H4 (cell line): ENCODE measurements at regions not wholly inside any gene's neighbourhood (a gene's known extent, or its start where the extent isn't known, plus 50 kb on each side); places are given as distances from the start of the nearest gene placed in this dataset.
"Not testable (repeated sequence)": the region's sequence is repeated elsewhere in the genome, so short reads cannot be mapped to it uniquely, and the experiment has no call there.

ENCODE experiments used
- DNase-seq: peaks from one replicate; pipeline ENCODE4 v3.0.0-alpha.2; 2015; ENCODE audit warnings: low spot score

DNA sequence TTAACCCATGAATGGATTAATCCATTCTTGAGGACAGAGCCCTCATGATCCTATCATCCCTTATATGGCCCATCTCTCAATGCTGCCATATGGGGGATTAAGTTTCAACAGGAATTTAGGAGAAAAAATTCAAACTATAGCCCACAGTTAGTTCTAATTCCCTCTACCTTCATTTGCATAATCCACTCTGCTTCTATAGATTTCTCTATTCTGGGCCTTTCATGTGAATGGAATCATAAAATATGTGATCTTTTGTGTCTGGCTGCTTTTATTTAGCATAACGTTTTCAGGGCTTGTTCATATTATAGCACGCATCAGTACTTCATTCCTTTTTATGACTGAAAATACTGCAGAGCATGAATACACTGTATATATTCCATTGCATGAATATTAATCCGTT is 55.4 kb downstream of the CTSL start:
- no peak for DNase-seq

DNA sequence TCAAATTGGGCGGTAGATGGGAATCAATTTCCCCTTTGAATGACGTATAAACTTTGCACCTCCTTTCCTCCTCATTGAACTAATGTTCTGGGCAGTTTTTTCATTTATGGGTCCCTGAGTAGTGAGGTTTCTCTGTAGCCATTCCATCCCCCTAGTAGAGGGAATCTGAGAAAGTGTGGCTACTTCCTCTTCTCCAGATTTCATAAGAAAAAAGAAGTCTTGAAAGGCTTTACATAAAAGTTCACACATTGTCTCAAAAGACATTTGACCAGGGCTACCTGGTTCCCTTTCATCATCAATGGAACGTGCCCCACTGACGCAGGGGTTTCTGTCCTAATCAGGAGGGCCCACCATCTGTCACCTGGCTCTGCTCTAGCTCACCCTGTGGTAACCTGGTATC is 57.3 kb downstream of the CTSL start:
- no peak for DNase-seq

DNA sequence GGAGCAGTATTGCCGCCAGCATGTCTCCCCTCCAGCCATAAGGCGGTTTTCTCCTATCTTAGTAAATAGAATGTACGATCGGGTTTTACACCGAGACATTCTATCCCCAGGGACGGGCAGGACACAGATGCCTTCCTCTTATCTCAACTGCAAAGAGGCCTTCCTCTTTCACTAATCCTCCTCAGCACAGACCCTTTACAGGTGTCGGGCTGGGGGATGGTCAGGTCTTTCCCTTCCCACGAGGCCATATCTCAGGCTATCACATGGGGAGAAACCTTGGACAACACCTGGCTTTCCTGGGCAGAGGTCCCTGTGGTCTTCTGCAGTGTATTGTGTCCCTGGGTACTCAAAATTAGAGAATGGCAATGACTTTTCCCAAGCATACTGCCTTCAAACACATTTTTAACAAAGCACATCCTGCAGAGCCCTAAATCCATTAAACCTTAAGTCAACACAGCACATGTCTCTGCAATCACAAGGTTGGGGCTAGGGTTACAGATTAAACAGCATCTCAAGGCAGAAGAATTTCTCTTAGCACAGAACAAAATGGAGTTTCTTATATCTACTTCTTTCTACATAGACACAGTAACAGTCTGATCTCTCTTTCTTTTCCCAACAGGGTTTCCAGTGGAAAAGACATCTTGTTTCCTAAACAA is 59.5 kb downstream of the CTSL start:
- DNase-seq, result not testable (repeated sequence)

DNA sequence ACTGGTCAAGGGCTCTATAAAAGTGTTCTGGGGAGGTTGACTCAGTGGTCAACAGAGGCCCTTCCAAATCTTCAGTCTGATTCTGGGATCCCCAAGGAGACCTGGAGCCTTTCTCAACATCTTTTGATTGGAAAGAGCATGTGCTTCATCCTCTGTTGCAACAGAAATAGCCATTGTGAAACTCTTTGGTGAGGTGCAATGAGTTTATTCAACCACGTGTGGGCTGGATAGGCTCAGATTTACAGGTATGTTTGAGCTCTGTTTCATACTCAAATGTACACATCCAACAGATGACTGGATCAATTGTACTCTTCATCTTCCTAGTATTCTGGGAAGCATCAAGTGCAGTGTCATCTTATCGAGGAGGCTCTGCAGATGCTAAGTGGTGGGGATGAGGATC is 60.5 kb downstream of the CTSL start:
- DNase-seq, result no peak

DNA sequence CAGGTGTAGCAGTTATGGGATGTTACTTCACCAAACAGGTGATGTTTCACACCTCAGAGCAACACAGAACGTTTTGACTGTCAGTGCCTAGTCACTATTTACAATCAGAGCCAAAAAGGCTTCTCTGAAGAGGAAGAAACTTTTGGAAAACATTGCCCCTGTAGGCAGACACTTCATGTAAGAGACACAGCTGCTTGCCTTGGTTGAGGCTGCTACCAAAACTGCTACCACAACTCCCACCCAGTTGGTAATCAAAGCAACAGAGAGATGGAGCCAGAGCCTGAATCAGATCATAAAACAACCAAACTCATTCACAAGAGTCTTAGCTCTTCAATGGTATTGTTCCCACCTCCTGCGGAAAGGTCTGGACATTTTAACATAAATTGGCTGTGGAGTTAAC is 61.0 kb downstream of the CTSL start:
- DNase-seq, result no peak

DNA sequence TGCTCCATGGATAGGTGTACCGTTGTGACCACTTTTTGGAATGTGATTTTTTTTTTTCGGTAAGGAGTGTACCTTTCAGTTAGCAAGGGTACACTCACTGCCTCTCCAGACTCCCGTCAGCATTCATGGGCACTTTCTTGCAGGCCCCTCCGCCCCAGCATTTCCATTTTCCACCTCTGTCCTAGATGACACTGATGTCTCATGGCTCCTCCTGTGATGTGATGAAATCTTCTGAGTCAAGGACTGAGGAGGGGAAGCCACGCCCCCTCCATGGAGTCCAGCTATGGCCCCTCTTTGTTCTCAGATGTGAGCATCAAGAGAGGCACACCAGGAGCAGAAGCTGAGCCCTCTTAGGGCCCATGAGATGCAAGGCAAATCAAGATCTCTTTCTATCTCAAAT is 61.8 kb downstream of the CTSL start:
- DNase-seq, result no peak

DNA sequence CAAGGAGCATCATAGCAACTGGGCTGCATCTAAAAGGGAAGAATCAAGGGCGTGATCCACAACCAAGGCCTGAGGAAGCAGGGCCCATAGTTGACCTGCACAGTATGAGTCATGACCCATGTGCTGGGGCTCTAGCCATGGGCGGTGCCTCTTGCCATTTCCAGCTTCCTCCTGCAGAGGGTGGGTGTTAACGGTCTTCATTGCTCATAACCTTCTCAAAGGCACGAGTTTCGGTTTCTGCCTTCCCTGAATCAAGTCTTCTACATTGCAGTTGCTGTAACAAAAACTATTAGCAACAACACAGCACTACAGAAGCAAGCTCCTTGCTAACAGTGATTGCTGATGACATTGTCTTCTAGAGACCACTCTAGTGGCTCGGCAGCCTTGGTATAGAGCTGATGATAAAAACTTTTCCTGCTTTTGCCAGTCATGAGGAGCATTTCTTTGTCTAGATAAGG is 66.9 kb downstream of the CTSL start:
- peak; percentile 88 for DNase-seq

DNA sequence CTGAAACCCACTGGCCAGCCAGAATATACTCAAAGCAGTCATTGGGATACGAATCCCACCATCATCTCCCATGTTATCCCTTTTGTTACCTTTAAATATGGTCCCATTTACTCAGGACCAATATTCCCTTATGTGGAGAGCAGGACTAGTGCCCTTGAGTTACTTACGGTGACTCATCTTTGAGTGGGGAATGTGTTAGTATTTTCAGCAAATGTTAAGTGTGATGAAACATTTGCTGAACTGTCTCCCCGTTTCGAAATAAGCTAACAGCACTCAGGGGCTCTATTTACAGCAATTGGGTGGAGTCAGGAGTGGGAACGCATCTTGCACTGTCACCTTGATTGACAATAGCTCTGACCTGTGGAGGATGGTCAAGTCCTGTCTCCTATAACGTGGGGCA is 67.4 kb downstream of the CTSL start:
- peak; percentile 78 for DNase-seq

DNA sequence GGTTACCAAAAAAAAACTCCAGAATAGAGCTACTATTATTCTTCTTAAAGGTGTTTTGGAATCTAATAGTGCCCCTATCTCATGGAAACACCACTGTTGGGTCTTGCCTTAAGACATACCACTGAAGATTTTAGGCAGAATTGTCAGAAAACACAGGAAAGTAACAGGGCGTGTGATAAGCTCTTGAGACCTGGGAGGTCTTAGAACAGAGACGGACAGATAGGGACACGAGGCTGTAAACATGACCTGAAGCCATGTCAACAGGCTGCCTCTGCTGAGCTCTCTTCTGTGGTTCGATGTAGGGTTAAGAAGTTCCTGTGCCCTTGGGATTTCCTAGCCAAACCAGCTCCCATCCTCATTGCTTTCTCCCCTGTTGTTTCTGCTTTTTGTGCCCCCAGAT is 69.3 kb downstream of the CTSL start:
- DNase-seq, result no peak

DNA sequence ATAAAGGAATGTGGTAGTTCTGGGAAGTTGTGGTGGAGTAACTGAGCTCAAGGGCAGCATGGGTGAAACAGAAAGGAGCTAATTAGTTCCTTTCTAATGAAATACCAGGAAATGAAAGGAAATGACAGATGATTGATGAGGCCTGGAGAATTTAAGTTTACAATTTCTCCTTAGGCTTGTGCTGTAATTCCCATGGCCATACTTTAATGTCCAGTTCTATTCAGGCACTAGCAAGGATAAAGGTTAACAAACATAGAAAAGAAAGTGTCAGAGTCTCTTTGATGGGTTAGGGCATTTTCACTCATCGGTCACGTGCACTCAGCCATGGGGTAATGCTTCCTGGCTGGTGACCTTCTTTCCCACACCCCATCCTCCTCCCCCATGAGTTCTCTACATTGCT is 70.3 kb downstream of the CTSL start:
- DNase-seq, result no peak

DNA sequence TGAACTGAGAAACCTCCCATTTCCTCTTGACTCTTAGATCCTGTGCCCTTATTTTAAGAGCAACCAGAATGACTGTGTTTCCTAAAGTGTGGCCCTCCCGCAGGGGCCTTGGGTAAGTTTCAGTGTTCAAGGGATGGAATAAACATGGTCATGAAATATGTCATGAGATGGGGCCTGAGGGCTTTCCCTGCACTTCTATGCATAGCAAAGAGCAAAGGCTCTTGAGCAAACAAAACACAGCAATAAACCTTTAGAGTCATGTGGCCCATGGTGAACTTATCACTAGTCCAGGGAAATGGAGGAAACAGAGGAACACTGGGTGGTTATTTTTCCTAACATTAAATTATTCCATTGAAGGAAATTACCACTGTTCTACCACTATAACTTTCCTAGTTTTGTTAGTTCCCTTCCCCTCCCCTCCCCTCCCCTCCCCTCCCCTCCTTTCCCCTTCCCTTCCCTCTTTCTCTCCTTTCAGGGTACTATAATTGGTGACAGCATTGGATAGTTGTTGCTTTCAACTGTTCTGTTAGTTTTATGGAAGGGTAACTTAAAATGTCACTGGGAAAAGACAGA is 72.4 kb downstream of the CTSL start:
- no peak for DNase-seq

DNA sequence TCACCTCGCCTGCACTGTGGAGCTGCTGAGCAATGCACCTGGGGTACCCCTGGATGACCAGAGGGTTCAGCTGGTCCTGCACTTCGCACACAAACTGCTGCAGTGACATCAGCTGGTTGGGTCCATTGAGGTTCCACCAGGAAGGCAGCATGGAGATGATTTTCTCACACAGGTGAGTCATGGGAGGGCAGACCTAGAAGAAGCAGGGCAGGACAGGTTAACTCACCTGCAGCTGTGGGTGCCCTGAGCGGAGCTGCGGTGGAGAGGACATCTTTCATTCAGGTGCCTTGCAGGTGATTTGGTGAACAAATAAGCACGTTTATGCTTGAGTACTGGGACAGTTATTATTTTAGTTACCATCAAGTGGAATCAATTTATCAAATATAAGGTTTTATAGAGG is 73.6 kb downstream of the CTSL start:
- DNase-seq, result no peak

DNA sequence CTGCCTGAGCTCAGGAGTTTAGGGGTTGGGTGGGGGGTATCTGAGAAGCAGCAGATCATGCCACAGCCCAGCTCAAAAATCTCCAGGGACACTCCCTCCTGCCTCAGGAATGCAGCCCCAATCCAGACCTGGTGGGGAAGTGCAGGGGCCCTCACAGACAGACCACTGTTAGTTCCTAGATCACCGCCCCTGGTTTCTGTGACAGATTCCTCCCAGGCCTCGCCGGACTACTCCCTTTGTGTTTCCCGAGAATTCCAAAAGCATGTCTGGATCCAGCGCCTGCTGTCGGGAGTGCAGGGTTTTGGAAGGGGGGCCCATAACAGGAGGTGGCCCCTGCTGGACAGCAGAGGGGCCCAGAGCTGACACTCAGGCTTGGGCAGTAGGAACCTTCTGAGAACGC is 74.5 kb downstream of the CTSL start:
- no peak for DNase-seq

DNA sequence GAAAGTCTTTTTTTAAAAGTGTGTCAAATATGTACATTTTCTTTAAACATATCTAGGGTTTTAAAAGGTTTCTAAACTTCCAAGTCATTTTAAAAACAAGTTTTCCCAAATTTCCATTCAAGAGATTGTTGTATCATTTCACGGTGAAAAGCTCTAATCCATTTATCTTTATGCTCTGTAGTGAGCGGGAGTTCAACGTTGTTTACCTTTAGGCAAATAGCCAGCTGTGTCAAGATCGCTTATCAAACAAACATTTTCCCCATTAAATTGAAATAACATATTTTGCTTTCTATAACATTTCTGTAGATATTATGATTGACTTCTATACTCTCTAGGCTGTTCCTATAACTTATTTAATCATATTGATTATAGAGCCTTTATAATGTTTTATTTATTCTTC is 75.1 kb downstream of the CTSL start:
- no peak for DNase-seq

DNA sequence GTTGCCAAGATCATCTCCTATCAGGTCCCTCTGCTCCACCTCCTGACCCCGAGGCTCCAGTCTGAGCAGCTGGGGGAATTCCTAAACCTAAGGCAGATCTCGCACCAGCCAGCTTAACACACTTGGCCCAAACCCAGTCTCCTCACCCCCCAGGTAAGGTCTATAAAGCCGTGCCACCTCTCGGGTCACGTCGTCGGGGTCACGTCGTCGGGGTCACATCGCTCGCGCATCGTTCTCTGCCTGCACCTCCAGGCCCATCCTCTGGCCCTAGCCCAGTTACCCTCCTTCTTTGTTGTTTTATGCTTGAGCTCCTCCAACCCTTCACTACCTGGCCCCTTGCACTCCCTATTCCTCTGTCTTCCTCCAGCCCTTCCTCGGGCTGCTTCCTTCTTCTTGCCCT is 77.2 kb downstream of the CTSL start:
- DNase-seq, result no peak

DNA sequence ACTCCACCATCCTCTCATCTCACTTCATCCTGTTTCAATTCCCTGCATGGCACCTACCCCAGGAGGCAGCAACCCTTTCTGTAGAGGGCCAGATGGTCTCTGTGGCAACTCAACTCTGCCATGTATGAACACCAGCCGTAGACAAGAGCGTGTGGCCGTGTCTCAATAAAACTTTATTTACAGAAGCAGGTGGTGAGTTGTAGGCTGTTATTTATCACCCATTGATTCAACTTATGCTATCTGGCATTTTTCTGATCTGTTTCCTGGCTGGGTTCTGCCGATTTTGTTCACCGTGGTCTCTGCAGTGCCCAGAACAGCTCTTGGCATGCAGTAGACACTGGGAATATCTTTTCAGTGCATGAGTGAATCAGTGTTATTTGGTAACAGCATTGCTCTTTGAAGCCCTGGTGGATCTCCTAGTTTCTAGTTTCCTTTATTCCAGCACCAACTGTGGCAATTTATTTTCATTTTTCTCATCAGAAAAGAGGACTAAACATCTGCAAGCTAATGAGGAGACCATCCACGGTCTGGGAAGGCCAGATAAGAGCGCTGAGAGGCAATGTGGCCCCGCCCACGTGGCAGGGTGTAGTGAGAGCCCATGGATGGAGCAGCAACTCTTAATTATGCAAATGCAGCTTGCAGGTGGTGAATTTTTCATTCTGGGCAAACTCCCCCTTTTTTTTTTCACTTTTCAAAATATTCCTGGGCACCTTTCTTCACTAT is 77.9 kb downstream of the CTSL start:
- DNase-seq, result no peak

DNA sequence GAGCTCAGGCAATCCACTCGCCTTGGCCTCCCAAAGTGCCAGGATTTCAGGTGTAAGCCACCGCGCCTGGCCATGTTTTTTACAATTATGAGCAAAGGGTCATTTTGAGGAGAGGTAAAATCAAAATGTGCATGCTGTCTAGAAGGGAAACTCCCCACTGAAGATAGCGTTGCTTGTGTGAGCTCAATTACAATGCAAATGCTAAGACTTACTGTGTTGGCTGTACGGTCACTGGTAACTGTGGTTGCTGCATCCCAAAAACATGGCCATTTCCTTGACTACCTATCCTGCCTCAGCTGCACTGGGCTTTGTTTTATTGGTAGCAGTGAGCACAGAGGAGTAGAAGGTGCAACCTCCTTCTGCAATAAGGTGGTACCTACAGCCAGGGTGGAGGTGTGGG is 77.4 kb upstream of the SPATA31E1 start:
- no peak for DNase-seq

DNA sequence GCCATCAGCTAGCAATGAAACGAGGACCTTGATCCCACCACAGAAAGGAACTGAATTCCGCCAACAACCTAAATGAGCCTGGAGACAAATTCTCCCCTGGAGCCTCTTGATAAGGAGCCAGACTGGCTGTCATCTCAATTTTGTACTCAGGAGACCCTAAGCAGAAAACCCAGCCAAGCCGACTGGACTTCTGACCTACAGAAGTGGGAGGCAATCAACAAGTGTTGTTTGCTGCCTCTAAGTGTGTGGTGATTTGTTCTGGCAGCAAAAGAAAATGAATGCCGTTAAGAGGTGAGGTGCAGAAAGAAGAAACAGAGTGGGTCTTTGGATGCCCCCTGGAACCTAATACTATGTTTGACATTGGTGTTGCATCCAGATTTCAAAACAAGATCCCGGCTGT is 72.7 kb upstream of the SPATA31E1 start:
- DNase-seq, result no peak

DNA sequence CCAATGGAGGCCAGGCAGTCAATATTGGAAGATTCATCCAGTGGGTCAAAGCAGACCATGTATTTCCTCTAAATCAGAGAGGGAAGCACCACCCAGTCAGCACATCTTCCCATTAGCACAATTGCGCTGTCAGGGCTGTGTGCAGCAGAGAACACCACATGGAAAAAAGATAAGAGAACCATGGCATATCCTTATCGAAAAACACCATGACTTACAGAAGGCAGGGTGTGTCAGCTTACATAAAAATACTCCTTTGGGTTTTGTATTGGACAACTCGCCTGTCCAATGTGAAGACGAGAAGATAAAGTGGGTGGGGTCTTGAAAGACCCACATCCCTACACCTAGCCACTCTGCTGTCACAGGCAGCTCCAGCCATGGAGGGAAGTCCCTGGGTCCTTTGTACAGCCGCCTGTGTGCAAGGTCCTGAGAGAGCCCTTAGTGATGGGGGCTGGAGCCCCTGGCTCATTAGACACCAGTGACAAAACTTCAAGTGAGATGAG is 71.9 kb upstream of the SPATA31E1 start:
- DNase-seq, result no peak

DNA sequence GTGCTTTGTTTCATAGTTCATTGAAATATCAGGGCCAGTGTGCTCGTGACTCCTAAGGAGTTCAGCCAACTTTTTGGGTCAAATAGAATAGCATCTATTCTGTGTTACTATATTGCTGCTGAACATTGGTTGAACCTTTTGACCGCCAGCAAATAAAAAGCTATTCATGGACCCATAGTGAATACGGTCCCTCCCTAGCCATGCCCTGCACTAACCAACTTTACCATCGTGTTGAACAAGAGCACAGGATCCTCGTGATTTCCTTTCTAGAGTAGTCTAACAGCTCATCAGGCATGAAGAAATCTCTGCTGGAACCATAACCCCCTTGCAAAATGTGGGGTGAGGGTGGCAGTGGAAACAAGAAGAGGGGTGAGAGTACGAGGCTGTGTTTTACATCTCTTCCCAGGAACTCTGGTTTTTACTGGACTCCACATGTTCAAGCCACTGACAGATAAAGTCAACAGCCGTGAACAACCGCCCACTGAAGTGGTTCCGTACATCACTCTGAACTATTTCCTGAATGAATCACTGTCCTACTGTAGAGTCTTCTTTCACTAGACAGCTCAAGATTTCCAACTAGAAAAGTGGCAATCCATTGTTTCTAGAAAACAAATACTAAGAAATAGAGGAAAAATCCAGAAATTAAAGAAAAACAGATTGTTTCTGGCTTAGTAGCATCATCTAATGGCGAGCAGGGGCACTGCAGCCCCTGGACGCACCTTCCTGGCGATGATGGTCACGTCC is 70.1 kb upstream of the SPATA31E1 start:
- DNase-seq, result no peak

DNA sequence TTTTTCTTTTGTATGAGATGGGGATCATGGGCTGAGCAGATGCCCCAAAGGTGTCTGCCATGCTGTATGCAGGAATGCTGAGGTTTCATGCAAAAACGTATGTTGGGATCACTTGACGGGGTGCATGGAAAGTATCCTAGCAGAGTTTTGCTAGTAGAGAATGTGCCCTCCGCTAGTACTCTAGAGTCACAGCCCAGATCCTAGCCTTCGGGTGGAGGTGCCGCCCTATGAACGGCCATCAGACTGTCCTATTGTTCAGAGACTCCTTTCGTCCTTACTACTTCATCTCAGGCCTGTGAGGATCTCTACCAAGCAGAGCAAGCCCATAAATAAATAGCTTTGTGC is 69.6 kb upstream of the SPATA31E1 start:
- no peak for DNase-seq

DNA sequence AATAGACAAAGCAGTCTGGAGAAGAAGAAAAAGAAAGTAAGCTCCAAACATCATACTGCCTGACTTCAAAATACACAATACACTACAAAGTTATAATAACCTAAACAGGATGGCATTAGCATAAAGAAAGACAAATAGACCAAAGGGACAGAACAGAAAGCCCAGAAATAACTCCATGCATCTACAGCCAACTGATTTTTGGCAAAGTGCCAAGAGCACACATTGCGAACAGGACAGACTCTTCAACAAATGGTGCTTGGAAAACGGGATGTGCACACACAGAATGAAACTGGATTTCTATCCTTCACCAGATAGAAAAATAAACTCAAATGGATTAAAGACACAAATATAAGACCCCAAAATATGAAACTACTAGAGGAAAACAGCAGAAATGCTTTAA is 66.6 kb upstream of the SPATA31E1 start:
- DNase-seq, result no peak

DNA sequence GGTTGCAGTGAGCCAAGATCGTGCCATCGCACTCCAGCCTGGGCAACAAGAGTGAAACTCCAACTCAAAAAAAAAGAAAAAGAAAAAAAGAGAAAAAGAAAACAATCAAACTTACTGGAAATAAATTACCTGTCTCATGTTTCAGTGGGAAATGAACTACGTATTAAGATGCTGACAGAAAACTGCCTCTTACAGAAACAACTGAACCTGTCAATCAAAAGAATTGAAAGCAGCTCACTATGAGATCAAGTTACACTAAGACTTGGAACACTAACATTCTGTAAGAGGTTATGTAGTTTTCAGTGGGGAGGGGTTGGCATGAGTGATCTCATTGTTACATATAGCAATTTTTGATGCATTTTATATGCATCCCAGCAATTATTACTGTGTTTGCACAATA is 64.4 kb upstream of the SPATA31E1 start:
- no peak for DNase-seq
